ENCODE measurements at regions not wholly inside any gene's neighbourhood (a gene's known extent, or its start where the extent isn't known, plus 50 kb on each side); places are given as distances from the start of the nearest gene placed in this dataset.
A peak's percentile ranks its signal among the peaks of the same experiment; 100 is the strongest.

- DNase-seq (ENCODE audit: low read depth): peak; percentile 97
These were observed 229.2 kb downstream of the PTTG2 start for GRCh38 chr4:38189445-38189844.

DNA sequence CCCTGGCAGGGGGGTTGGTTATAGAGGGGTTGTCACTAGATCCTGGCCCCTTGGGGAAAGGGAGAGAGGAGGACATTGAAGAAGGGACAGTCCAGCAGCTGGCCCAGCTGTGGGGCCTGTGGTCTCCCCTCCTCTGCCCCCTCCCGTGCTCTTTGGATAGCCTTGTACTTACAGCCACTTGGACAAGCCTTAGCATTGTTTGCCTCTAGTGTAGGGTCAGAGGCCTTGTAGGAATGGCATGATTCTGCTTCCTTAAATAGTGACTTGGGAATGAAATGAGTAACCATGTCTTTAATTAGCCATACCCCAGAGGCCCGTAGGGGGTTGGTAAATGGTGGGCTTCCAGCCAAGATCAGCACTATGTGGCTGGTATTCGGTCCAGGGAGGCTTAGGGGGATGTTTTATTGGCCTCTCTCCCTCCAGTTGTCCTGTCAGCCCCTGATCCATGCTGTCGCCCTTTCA, 230.6 kb downstream of the PTTG2 start:
- peak; percentile 90 for DNase-seq (ENCODE audit: low read depth)

DNA sequence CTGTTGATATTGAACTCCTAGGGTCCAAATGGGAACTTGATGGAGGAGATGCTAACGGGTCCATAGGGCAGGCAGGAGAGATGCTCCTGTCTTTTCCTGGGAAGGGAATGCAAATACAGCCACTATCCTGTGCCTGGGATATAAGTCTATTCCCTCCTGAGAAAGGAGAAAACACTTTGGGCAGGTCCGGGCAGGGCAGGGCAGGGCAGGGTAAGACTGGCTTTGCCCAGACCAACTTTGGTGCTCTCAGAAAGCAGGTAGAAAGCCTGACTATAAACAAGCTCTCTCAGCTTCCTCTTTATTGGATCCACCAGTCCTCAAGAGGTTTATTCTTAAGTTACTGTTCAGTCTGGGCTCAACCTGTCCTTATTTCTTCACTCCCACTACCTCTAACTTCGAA, 232.3 kb downstream of the PTTG2 start:
- DNase-seq (ENCODE audit: low read depth): no peak

DNA sequence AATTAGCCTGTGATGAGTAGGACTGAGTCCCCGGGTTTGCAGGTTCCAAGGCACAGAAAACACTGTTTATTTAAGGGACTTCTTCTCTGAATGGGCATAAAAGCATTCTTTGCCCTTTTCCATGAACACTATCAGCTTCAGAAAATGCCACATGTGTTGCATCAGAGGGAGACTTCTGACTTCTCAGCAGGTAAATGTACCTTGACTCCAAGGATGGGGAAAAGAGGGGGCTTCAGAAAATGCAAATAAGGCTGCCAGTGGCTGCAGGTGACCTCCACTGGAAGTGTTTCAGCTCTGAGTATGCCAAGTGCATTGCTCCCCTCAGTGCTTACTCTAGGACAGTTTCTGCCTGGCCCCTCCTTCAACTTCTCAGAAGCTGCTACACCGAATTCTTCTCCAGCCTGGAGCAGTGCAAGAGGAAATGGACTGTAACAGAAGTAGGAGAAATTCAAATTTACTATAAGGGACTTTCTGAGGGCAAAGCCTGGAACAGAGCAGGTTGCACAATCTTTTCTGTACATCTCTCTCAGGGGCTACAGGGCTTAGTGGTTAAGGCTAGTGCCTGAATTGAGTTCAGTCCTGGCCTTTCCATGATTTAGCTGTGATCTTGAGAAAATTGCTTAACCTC, 233.2 kb downstream of the PTTG2 start:
- DNase-seq (ENCODE audit: low read depth): no peak

- DNase-seq (ENCODE audit: low read depth): no peak
These were observed 233.9 kb downstream of the PTTG2 start for GRCh38 chr4:38194047-38194602.

GRCh38 chr4:38195486-38195885, 235.3 kb downstream of the PTTG2 start:
- DNase-seq (ENCODE audit: low read depth): no peak

- DNase-seq (ENCODE audit: low read depth): no peak
These were observed 235.7 kb downstream of the PTTG2 start for GRCh38 chr4:38195911-38196310.

GRCh38 chr4:38202242-38202641, 242.0 kb downstream of the PTTG2 start:
- no peak for DNase-seq (ENCODE audit: low read depth)

GRCh38 chr4:38203609-38204008, 243.4 kb downstream of the PTTG2 start:
- no peak for DNase-seq (ENCODE audit: low read depth)

DNA sequence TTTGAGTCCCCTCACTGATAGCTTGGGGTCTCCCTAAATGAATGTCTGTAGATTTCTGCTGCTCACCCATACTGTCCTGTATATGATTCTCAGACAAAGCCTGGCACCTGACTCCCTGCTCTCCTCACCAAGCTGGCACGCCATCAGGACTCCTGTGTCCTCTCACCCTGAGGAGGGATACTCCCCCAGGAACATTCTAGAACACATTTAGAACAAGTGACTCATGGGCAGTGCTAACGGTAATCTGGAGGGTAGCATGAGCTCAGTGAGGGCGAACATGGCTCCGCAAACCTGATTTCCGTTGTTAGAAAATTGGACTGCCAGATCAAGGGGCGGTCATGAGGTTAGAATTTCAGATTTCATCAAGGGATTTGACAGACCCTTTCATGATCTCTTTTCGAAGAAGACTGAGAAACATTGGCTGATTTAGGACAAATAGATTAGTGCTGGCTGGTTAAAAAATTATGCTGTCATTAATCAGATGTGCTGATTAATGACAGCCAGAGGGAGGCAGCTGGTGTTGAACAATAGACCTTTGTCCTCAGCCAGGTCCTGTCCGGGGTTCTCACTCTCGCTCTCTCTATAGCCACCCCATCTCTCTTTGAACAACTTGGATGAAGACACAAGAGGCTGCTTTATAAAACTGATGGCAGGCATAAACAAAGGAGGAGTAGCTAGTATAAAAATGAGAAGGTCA, 244.3 kb downstream of the PTTG2 start:
- DNase-seq (ENCODE audit: low read depth): no peak

- no peak for DNase-seq (ENCODE audit: low read depth)
These were observed 245.1 kb downstream of the PTTG2 start for GRCh38 chr4:38205261-38205660.

- no peak for DNase-seq (ENCODE audit: low read depth)
These were observed 246.9 kb downstream of the PTTG2 start for GRCh38 chr4:38207110-38207457.

- DNase-seq (ENCODE audit: low read depth): no peak
These were observed 249.5 kb downstream of the PTTG2 start for GRCh38 chr4:38209654-38210053.

DNA sequence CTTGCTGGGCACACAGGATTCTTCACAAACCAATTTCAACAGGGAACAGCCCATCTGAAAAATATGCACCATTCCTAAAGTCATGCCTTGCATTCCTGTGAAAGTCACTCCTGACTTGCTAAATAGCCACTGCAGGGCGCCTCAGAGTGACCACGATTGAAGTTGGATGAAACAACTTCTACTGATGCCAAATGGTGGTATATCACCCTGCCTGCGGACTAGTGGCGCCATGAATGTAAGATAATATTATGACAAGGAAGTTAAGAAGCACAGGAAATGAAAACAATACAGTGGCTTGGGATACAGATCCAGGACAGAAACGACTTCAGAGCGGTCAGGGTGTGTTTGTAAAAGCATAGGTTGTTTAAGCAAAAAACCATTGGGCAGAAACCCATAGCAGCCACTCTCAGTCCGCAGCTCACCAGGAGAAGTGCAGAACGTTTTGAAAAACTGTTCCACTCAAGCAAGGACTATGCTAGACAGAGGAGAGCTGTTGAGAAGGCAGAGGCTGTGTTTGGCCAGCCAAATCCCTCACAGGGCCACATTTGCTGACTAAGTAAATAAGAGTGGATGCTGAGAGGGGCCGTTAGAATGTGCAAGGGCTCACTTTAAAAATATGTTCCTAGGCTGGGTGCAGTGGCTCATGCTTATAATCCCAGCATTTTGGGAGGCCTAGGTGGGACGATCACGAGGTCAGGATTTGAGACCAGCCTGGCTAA, 250.4 kb downstream of the PTTG2 start:
- DNase-seq (ENCODE audit: low read depth): peak; percentile 58

DNA sequence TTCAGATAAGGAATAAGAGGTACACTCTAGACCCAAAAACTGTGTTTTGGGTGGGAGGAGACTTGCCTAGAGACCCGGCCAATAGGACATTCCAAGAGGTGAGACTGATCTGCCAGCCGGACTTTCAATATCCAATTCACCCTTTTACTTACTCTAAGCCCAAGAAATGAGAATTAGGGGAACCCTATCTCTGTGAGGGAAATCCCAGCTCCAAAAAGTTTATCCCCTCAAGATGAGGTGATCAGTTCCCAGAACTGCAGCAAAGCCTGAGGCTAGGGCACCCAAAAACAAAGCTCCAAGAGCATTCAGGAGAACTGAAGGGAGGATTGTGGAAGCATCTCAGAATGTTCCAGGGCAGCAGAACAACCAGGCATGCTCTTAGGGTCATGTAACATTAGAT, 251.7 kb downstream of the PTTG2 start:
- DNase-seq (ENCODE audit: low read depth): no peak

DNA sequence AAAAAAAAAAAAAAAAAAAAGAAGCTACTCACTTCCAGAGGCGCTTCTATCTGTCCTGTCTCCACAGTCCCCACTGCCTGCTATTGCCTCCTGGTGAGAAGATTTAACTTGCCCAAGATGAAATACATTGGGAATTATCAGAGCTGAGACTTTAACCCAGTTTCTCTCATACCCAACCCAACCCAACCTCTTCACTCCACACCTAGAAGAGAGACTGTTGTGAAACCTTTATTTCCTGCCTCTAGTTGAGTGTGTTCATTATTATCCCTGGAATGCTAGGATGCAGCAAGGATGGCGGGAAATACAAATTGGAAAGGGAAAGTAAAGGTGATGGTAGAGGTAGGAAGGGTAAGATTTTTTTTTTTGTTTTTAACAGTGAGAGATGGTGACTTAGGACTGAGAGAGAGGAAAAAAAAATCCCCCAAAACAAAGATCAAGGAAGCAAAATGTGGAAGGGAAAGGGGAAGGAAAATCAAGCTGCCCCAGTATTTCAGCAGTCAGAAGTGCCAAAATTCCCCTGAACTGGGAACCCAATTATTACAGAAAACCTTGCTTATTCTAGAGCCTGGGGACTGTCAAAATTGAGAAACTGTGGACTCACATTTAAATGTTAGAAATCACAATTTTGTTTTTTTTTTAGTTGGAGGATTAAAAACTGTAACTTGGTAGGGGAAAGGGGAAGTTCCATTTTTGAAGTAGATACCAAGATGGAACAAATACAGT, 253.0 kb downstream of the PTTG2 start:
- DNase-seq (ENCODE audit: low read depth): no peak

DNA sequence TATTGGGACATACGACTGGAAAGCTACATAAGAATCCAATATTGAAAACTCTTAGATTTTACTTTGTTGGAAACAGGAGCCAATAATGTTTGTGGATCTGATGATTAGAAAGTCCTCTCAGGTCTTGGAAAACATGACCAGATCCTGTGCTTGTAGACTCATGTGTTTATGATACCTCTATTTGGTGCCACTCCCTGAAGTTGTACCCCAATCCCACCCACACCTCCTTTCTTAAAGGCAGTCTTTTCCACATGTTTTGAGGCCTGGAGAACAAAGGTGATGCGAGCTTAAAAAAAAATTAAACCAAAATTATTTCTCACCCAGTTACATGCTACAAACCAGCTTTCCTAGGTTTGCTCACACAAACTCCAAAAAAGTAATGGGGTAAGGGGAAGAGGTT, 262.7 kb downstream of the PTTG2 start:
- DNase-seq (ENCODE audit: low read depth): no peak

GRCh38 chr4:38223306-38223705, 263.1 kb downstream of the PTTG2 start:
- peak; percentile 22 for DNase-seq (ENCODE audit: low read depth)

GRCh38 chr4:38223782-38224236, 263.6 kb downstream of the PTTG2 start:
- DNase-seq (ENCODE audit: low read depth): no peak

DNA sequence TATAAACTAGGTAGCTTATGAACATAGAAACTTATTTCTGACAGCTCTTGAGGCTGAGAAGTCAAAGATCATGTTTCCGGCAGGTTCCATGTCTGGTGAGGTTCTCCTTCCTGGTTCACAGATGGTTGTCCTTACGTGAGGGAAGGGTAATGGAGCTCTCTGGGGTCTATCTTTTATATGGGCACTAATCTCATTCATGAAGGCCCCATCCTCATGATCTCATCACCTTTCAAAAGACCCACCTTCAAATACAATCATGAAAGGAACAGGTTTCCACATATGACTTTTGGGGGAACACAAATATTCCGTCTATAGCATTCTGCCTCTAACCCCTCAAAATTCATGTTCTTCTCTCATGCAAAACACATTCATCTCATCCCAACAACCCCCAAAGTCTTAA, 264.7 kb downstream of the PTTG2 start:
- no peak for DNase-seq (ENCODE audit: low read depth)

DNA sequence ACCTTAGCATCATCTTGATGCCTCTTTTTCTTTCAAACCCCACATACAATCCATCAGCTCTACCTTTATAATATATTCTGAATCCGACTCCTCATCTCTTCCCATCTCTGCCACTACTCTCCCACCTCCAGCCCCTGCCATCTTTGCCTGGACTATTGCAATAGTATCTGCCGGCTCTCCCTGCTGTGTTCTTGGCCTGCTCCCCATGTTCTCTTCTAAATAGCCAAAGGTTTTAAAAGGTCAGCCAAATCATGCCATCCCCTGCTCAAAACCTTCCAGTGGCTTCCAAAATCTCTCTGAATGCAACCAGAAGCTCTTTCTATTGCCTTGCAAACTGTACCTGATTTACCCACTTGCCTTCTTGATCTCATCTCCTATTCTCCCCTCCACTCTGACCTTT, 266.0 kb downstream of the PTTG2 start:
- no peak for DNase-seq (ENCODE audit: low read depth)
